ENCODE measurements at regions not wholly inside any gene's neighbourhood (a gene's known extent, or its start where the extent isn't known, plus 50 kb on each side); places are given as distances from the start of the nearest gene placed in this dataset.

- DNase-seq (ENCODE audit: extremely low read depth, low read depth), result no peak
- TF ChIP-seq CTCF (IDR thresholded peaks at IDR 0.05; ENCODE audit: low read depth, low read length), result no peak
These were observed 214.6 kb upstream of the PFKP start for GRCh38 chr10:2852574-2853323.

GRCh38 chr10:2851566-2851965 is 215.8 kb upstream of the PFKP start:
- DNase-seq (ENCODE audit: extremely low read depth, low read depth), result no peak
- no peak for TF ChIP-seq CTCF (IDR thresholded peaks at IDR 0.05; ENCODE audit: low read depth, low read length)

- no peak for DNase-seq (ENCODE audit: extremely low read depth, low read depth)
- TF ChIP-seq CTCF (IDR thresholded peaks at IDR 0.05; ENCODE audit: low read depth, low read length), result no peak
These were observed 217.1 kb upstream of the PFKP start for GRCh38 chr10:2850202-2850601.

GRCh38 chr10:2844925-2845324 is 222.4 kb upstream of the PFKP start:
- no peak for TF ChIP-seq CTCF (IDR thresholded peaks at IDR 0.05; ENCODE audit: low read depth, low read length)
- DNase-seq (ENCODE audit: extremely low read depth, low read depth), result no peak

GRCh38 chr10:2839081-2839725 is 228.1 kb upstream of the PFKP start:
- no peak for DNase-seq (ENCODE audit: extremely low read depth, low read depth)
- TF ChIP-seq CTCF (IDR thresholded peaks at IDR 0.05; ENCODE audit: low read depth, low read length), result peak; percentile 15

- DNase-seq (ENCODE audit: extremely low read depth, low read depth), result no peak
- TF ChIP-seq CTCF (IDR thresholded peaks at IDR 0.05; ENCODE audit: low read depth, low read length), result no peak
These were observed 229.7 kb upstream of the PFKP start for GRCh38 chr10:2837674-2838073.

- no peak for TF ChIP-seq CTCF (IDR thresholded peaks at IDR 0.05; ENCODE audit: low read depth, low read length)
- no peak for DNase-seq (ENCODE audit: extremely low read depth, low read depth)
These were observed 230.3 kb upstream of the PFKP start for GRCh38 chr10:2836921-2837662.
